Right atrium auricular region (tissue), 2 donors: ENCODE measurements at regions not wholly inside any gene's neighbourhood (a gene's known extent, or its start where the extent isn't known, plus 50 kb on each side); places are given as distances from the start of the nearest gene placed in this dataset.

ENCODE experiments used
- DNase-seq: peaks from one replicate; pipeline ENCODE4 v3.0.0-alpha.2; 2019; ENCODE audit warnings: low spot score
- H3K27ac ChIP-seq, 2 donors: fragments of 200-600 bp; sonication (generic); 1 replicate in 1 of 2; 2 replicates in 1 of 2; pipeline ENCODE4 v1.5.1; 2016 to 2019
- H3K27me3 ChIP-seq, 2 donors: fragments of 200-600 bp; sonication (generic); one replicate each; pipeline versions ENCODE4 v1.5.1 to v1.6.0; 2017 to 2019
- H3K36me3 ChIP-seq: fragments of 200-600 bp; sonication (generic); one replicate; pipeline ENCODE4 v1.5.1; 2016
- H3K4me1 ChIP-seq, 2 donors: fragments of 200-600 bp; sonication (generic); one replicate each; pipeline versions ENCODE4 v1.5.1 to v1.6.0; 2017 to 2019
- H3K4me3 ChIP-seq, 2 donors: fragments of 200-600 bp; sonication (generic); 1 replicate in 1 of 2; 2 replicates in 1 of 2; pipeline ENCODE4 v1.5.1; 2017 to 2019; ENCODE audit warnings: mild to moderate bottlenecking in 1 of 2, moderate library complexity in 1 of 2
- H3K9me3 ChIP-seq, 2 donors: fragments of 200-600 bp; sonication (generic); one replicate each; pipeline ENCODE4 v1.5.1; 2019
- TF ChIP-seq, protein P1 (sequence below), 2 donors: fragments of 200-600 bp; sonication (generic); IDR thresholded peaks; one replicate each; pipeline ENCODE4 v1.5.1; 2019; ENCODE audit warnings: antibody characterized with exemption in 2 of 2

DNA sequence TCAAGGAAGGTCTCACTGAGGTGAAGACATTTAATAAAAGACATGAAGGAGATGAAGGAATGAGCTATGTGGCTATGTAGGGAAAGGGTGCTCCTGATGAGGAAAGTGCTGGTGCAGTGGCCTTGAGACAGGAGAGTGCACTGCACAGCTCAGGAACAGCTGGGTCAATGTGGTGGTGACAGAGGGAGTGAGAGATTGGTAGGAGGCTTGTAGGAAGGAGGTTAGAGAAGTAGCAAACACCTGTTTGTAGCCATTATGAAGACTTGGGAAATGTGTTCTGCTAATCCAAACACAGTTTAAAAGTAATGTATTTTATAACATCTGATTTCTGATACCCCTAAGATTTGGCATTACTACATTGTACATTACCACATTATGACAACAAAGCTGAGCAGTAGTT is 115.1 kb upstream of the MTAP start:
- Histone ChIP-seq H3K4me3 (no peak overlapping the region), H3K27ac (no peak overlapping the region), H3K36me3 (no peaks in the 10 kb centered on the region), H3K4me1 (no peaks in the 10 kb centered on the region), H3K9me3 (no peaks in the 10 kb centered on the region), H3K27me3 (no peaks in the 10 kb centered on the region)
- DNase-seq: no peak
- TF ChIP-seq, protein P1, sequence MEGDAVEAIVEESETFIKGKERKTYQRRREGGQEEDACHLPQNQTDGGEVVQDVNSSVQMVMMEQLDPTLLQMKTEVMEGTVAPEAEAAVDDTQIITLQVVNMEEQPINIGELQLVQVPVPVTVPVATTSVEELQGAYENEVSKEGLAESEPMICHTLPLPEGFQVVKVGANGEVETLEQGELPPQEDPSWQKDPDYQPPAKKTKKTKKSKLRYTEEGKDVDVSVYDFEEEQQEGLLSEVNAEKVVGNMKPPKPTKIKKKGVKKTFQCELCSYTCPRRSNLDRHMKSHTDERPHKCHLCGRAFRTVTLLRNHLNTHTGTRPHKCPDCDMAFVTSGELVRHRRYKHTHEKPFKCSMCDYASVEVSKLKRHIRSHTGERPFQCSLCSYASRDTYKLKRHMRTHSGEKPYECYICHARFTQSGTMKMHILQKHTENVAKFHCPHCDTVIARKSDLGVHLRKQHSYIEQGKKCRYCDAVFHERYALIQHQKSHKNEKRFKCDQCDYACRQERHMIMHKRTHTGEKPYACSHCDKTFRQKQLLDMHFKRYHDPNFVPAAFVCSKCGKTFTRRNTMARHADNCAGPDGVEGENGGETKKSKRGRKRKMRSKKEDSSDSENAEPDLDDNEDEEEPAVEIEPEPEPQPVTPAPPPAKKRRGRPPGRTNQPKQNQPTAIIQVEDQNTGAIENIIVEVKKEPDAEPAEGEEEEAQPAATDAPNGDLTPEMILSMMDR (IDR thresholded peaks at IDR 0.05): no peak

DNA sequence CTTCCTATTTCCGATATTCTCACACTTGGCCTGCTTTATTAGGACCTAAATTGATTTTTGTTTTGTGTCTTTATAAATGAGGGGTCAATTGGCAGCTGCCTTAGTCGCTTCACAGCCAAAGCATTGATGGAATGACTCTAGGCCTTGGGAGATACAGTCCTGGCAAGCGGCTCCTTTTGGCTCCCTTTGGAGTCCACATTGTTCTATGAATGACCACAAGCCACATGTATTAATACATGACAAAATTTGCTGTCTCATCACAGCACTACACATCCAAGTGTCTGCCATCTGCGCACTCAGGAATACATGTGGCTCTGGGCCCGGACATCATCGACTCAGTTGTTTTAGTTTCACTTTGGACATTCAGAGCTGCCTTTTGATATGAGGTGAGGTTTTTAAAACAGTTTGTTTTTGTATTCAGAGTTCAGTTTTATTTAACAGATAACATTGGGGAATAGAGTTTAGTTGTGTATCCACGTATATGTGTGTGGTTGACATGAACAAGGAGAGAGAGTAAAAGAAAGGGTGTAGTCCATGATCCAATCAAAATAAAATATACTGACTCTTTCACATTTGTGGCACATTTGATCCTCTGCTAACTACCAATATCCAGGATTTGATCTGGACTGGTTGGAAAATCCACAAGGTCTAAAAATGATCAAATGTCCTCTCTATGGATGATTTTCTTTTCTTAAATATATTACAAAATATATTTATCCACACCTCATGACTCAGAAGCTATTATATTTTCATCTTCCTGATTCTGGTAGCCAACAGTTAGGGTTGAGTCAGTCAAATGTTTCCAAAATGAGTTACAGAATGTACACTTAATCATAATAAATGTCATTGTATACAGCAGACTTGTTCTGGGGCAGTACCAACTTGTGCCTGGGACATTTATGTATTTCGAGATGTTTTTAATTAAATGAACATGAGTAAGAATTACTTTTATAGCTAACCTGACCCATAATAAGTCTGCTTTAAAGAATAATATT is 114.0 kb upstream of the MTAP start:
- Histone ChIP-seq H3K27ac (no peak overlapping the region), H3K4me1 (no peaks in the 10 kb centered on the region), H3K4me3 (peak overlapping the region in 1 of 2 donors; percentile 6), H3K27me3 (no peaks in the 10 kb centered on the region), H3K36me3 (no peaks in the 10 kb centered on the region), H3K9me3 (no peaks in the 10 kb centered on the region)
- TF ChIP-seq, protein P1 (IDR thresholded peaks at IDR 0.05): no peak
- DNase-seq: no peak

DNA sequence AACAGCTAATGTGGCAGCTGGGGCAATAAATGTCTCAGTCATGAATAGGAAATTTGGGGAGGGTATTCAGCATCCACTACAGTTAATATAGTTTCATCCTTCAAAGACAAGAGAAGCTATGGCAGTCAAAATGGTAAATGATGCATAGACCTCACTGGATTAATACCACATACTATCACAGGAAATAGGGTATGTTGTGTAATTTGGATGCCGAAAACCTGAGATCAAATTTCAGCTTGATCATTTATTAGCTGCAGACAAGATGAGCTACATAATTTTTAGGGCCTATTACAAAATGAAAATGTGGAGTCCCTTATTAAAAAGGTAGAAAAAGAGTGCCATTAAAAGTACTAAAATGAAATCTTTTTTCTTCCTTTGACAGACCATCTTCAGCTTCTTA is 112.6 kb upstream of the MTAP start:
- Histone ChIP-seq H3K27ac (no peak overlapping the region), H3K36me3 (no peaks in the 10 kb centered on the region), H3K27me3 (no peaks in the 10 kb centered on the region), H3K9me3 (no peaks in the 10 kb centered on the region), H3K4me3 (no peak overlapping the region), H3K4me1 (no peaks in the 10 kb centered on the region)
- TF ChIP-seq, protein P1 (IDR thresholded peaks at IDR 0.05): no peak
- DNase-seq: no peak

DNA sequence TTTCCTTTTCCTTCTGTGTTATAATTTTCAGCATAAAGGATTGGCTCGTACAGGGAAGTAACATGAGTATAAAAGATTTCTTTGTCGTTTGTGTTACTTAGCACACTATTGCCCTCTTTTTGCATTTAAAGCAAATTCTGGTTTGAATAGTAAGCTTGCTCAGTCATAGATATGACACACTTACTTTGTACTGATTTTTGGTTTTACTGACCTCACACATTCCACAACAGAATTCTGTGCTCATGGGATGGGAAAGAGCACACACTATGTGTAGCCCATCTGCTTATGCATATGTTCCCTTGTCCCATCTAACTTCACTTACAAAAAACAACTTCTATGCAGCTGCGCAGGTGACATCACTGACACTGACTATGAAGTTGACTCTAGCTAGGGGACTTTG is 111.9 kb upstream of the MTAP start:
- Histone ChIP-seq H3K4me1 (no peaks in the 10 kb centered on the region), H3K27ac (no peak overlapping the region), H3K4me3 (no peak overlapping the region), H3K27me3 (no peaks in the 10 kb centered on the region), H3K9me3 (no peaks in the 10 kb centered on the region), H3K36me3 (no peaks in the 10 kb centered on the region)
- TF ChIP-seq, protein P1 (IDR thresholded peaks at IDR 0.05): no peak
- DNase-seq: no peak

DNA sequence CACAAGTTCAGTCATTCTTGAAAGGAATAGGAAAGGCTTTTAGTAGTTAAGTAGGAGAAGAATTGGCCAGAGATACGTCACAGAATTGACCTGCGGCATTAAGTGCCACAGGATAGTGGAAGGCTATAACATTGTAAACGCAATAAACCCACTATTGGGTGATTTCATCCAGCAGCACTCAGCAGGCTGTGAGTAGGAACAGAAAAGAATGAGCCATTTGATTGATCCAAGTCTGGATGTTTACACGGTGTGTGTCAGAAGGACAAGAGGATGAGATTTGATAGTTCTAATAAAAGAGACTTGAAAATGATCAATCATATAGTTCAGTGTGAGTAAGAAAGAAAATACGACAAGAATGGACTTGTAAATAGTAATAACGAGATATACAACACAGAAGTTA is 110.0 kb upstream of the MTAP start:
- no peaks in the 10 kb centered on the region for H3K36me3 ChIP-seq
- TF ChIP-seq, protein P1 (IDR thresholded peaks at IDR 0.05): no peak
- no peak overlapping the region for H3K4me3 ChIP-seq
- no peaks in the 10 kb centered on the region for H3K27me3 ChIP-seq
- no peak overlapping the region for H3K27ac ChIP-seq
- DNase-seq: no peak
- H3K4me1 ChIP-seq: no peaks in the 10 kb centered on the region
- no peaks in the 10 kb centered on the region for H3K9me3 ChIP-seq
